Heart left ventricle (tissue), 13 donors: ENCODE measurements at regions not wholly inside any gene's neighbourhood (a gene's known extent, or its start where the extent isn't known, plus 50 kb on each side); places are given as distances from the start of the nearest gene placed in this dataset.

Experiments used
- POLR2A ChIP-seq, 2 donors: fragments of 450-650 bp; IDR thresholded peaks; one replicate each; pipeline ENCODE4 v1.6.1; 2017; ENCODE audit warnings: antibody characterized with exemption in 2 of 2, mild to moderate bottlenecking in 2 of 2, moderate library complexity in 2 of 2
- TF ChIP-seq, protein P1 (sequence below), 12 donors: fragments of 200-600 bp; sonication (generic) in 4 of 12; IDR thresholded peaks; one replicate each; pipeline versions ENCODE4 v1.5.0 to v1.8.0; 2018 to 2022; ENCODE audit warnings: antibody characterized with exemption in 12 of 12, mild to moderate bottlenecking in 5 of 12
- donor health status: ischemic (EF 13 %, LVEDD 7.1; RV severe dilation, severe dysfunction).
- donor health status: DM: no; HTN: yes; CAD: no.
- donor health status: DM: no; HTN: no; CAD: no.
- donor health status: ischemic (EF 25% LVEDD 6.9; RV normal size, moderate dysfunction).
- donor health status: ischemic (EF 25% LVEDD 5.7; RV mildly dilated, moderate dysfunction).
- donor health status: ischemic (EF 35%, LVEDD 5.7; RV mildly dilated, moderate dysfunction).
- donor health status: nonischemic (EF 11% LVEDD 7.7; RV severe dilation, severe dysfunction).
- donor health status: DM: yes; HTN: yes; CAD: no.
- donor health status: PGD.
- donor health status: ischemic (EF 29% LVEDD 5.4; RV normal size, mild dysfunction).
- donor health status: nonischemic (EF 23%, LVEDD 6.1; RV moderate dilation, normal function).

DNA sequence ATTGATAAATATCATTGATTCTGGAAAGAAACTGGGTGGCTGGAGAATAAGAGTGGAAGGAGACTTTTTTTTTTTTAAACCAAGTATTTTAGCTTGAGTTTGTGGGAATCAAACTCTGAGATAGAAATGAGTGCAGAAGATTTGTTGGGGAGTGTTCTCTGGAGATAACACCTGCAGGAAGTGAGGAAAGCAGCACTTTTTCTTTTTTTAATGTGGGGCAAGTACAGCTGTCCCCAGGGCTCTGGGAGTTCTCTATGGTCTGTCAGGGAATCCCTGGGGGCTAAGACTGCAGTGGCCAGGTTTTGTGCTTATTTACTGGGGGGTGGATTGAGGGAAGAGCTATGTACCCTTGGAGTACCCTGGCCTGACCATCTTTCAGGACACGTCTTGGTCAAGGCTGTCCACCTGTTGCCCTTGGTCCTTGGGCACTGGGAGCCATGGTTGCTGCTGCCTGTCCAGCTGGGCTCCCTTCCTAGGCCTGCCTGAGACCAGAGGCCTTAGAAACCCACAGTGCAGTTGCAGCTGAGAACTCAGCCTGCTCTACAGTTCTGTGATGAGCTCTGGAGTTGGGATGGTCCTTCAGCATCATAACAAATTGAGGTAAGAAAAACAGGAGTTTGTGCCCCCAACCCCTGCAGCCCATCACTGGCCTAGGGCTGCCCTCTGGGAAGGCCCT, 85.8 kb downstream of the PHAX start:
- TF ChIP-seq, protein P1, sequence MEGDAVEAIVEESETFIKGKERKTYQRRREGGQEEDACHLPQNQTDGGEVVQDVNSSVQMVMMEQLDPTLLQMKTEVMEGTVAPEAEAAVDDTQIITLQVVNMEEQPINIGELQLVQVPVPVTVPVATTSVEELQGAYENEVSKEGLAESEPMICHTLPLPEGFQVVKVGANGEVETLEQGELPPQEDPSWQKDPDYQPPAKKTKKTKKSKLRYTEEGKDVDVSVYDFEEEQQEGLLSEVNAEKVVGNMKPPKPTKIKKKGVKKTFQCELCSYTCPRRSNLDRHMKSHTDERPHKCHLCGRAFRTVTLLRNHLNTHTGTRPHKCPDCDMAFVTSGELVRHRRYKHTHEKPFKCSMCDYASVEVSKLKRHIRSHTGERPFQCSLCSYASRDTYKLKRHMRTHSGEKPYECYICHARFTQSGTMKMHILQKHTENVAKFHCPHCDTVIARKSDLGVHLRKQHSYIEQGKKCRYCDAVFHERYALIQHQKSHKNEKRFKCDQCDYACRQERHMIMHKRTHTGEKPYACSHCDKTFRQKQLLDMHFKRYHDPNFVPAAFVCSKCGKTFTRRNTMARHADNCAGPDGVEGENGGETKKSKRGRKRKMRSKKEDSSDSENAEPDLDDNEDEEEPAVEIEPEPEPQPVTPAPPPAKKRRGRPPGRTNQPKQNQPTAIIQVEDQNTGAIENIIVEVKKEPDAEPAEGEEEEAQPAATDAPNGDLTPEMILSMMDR (IDR thresholded peaks at IDR 0.05): no peak
- TF ChIP-seq POLR2A (IDR thresholded peaks at IDR 0.05): no peak
